DND-41 (cell line): ENCODE measurements at regions not wholly inside any gene's neighbourhood (a gene's known extent, or its start where the extent isn't known, plus 50 kb on each side); places are given as distances from the start of the nearest gene placed in this dataset.

Source experiments
- EZH2 ChIP-seq: IDR thresholded peaks from 3 replicates; pipeline ENCODE4 v1.6.1; 2012; ENCODE audit warnings: borderline replicate concordance, low read depth, mild to moderate bottlenecking, moderate library complexity, low read length, inconsistent platforms; ENCODE audit not compliant: severe bottlenecking
- TF ChIP-seq, protein P1 (sequence below): IDR thresholded peaks from 2 replicates; pipeline ENCODE4 v1.5.1; 2012; ENCODE audit warnings: borderline replicate concordance, low read length, moderate library complexity, mild to moderate bottlenecking; ENCODE audit not compliant: poor library complexity, severe bottlenecking; ENCODE audit errors: extremely low read depth

DNA sequence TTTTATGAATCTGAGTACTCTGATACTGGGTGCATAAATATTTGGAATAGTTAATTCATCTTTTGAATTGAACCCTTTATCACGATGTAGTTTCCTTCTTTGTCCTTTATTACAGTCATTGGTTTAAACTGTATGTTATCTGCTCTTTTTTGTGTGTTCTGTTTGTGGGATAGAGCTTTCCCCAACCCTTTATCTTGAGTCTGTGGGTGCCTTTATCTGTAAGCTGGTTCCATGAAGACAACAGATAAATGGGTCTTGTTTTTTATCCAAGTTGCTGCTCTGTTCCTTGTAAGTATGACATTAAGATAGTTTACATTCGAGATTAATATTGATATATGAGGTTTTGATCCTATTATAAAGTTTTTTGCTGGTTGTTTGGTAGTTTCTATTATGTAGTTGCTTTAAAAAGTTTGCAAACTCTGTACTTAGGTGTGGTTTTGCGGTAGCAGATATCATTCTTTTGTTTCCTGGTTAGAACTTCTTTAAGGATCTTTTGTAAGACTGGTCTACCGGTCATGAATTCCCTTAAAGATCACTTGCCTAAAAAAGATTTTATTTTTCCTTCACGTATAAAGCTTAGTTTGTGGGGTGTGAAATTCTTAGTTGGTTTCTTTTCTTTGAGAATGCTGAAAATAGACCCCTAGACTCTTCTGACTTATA, 1451.3 kb upstream of the SLC39A10 start:
- TF ChIP-seq, protein P1, sequence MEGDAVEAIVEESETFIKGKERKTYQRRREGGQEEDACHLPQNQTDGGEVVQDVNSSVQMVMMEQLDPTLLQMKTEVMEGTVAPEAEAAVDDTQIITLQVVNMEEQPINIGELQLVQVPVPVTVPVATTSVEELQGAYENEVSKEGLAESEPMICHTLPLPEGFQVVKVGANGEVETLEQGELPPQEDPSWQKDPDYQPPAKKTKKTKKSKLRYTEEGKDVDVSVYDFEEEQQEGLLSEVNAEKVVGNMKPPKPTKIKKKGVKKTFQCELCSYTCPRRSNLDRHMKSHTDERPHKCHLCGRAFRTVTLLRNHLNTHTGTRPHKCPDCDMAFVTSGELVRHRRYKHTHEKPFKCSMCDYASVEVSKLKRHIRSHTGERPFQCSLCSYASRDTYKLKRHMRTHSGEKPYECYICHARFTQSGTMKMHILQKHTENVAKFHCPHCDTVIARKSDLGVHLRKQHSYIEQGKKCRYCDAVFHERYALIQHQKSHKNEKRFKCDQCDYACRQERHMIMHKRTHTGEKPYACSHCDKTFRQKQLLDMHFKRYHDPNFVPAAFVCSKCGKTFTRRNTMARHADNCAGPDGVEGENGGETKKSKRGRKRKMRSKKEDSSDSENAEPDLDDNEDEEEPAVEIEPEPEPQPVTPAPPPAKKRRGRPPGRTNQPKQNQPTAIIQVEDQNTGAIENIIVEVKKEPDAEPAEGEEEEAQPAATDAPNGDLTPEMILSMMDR = no peak
- TF ChIP-seq EZH2 = no peak
